Kidney (tissue), 13 donors: ENCODE measurements at regions not wholly inside any gene's neighbourhood (a gene's known extent, or its start where the extent isn't known, plus 50 kb on each side); places are given as distances from the start of the nearest gene placed in this dataset.

Experiments
- DNase-seq, 5 donors: peaks; one replicate each; pipeline ENCODE4 v3.0.0-alpha.2; 2013 to 2020
- FAIRE-seq: peaks from 2 replicates; lab custom pipeline; 2012; peaks lifted over from hg19 to GRCh38; lab: Jason Lieb, UNC
- H3K27ac ChIP-seq, 2 donors: one replicate each; pipeline ENCODE4 v1.7.0; 2013; ENCODE audit warnings: low read depth in 2 of 2, low read length in 2 of 2, inconsistent platforms in 1 of 2
- H3K27me3 ChIP-seq: one replicate; pipeline ENCODE4 v1.7.1; 2013; ENCODE audit warnings: low read length, inconsistent platforms; ENCODE audit not compliant: control insufficient read depth, insufficient read depth
- H3K36me3 ChIP-seq, 3 donors: one replicate each; pipeline versions ENCODE4 v1.7.0 to v1.7.1; 2013; ENCODE audit warnings: low read length in 3 of 3, control low read depth in 1 of 3, inconsistent platforms in 1 of 3; ENCODE audit not compliant: insufficient read depth in 3 of 3, control insufficient read depth in 2 of 3
- H3K4me1 ChIP-seq, 3 donors: one replicate each; pipeline versions ENCODE4 v1.7.0 to v1.7.1; 2013; ENCODE audit warnings: low read length in 3 of 3, inconsistent platforms in 1 of 3, low read depth in 1 of 3; ENCODE audit not compliant: control insufficient read depth in 2 of 3, insufficient read depth in 2 of 3
- H3K4me3 ChIP-seq, 3 donors: one replicate each; pipeline versions ENCODE4 v1.7.0 to v1.8.1; 2013; ENCODE audit warnings: low read length in 3 of 3, control low read depth in 1 of 3, inconsistent platforms in 1 of 3
- H3K9ac ChIP-seq, 3 donors: one replicate each; pipeline versions ENCODE4 v1.7.0 to v1.7.1; 2013; ENCODE audit warnings: low read length in 3 of 3, control low read depth in 1 of 3, inconsistent platforms in 1 of 3
- H3K9me3 ChIP-seq, 3 donors: one replicate each; pipeline versions ENCODE4 v1.7.0 to v1.7.1; 2013; ENCODE audit warnings: low read length in 3 of 3, control low read depth in 1 of 3, inconsistent platforms in 1 of 3; ENCODE audit not compliant: control insufficient read depth in 2 of 3, insufficient read depth in 1 of 3
- intact Hi-C: fragments of 100-400 bp; cut with DNase I; formaldehyde crosslinking; loops from one replicate; pipeline ENCODE4 v1.11.1; 2022
- TF ChIP-seq, protein P1 (sequence below): IDR thresholded peaks from 3 replicates; pipeline ENCODE4 v1.5.1; 2012; ENCODE audit warnings: mild to moderate bottlenecking, moderate library complexity, borderline replicate concordance; ENCODE audit not compliant: insufficient read depth; ENCODE audit errors: extremely low read depth
- donor health status: control.
- donor health status: control.
- donor health status: control.
- donor health status: control.
- donor health status: control.
- donor health status: DM: yes; HTN: yes; CAD: no.
- donor health status: Normal renal cell carcinoma (clear cell type).

- Histone ChIP-seq H3K4me3 (no peak overlapping the region), H3K9ac (no peak overlapping the region), H3K9me3 (no peaks in the 10 kb centered on the region), H3K27ac (no peak overlapping the region), H3K36me3 (no peaks in the 10 kb centered on the region), H3K4me1 (no peaks in the 10 kb centered on the region), H3K27me3 (no peaks in the 10 kb centered on the region)
- no peak for DNase-seq
- intact Hi-C loops: no loop called here
- TF ChIP-seq, protein P1, sequence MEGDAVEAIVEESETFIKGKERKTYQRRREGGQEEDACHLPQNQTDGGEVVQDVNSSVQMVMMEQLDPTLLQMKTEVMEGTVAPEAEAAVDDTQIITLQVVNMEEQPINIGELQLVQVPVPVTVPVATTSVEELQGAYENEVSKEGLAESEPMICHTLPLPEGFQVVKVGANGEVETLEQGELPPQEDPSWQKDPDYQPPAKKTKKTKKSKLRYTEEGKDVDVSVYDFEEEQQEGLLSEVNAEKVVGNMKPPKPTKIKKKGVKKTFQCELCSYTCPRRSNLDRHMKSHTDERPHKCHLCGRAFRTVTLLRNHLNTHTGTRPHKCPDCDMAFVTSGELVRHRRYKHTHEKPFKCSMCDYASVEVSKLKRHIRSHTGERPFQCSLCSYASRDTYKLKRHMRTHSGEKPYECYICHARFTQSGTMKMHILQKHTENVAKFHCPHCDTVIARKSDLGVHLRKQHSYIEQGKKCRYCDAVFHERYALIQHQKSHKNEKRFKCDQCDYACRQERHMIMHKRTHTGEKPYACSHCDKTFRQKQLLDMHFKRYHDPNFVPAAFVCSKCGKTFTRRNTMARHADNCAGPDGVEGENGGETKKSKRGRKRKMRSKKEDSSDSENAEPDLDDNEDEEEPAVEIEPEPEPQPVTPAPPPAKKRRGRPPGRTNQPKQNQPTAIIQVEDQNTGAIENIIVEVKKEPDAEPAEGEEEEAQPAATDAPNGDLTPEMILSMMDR: no peak
- FAIRE-seq: no peak
These were observed 849.9 kb downstream of the MAT2B start for GRCh38 chr5:164355267-164355830.

GRCh38 chr5:164356790-164357189 lies 851.4 kb downstream of the MAT2B start:
- no peaks in the 10 kb centered on the region for H3K9me3 ChIP-seq
- H3K4me1 ChIP-seq: no peaks in the 10 kb centered on the region
- intact Hi-C loops: no loop called here
- no peaks in the 10 kb centered on the region for H3K36me3 ChIP-seq
- H3K9ac ChIP-seq: no peak overlapping the region
- no peak overlapping the region for H3K4me3 ChIP-seq
- no peak overlapping the region for H3K27ac ChIP-seq
- TF ChIP-seq, protein P1: no peak
- FAIRE-seq (no peak), DNase-seq (no peak)
- no peaks in the 10 kb centered on the region for H3K27me3 ChIP-seq

GRCh38 chr5:164357395-164358033 lies 852.1 kb downstream of the MAT2B start:
- TF ChIP-seq, protein P1: no peak
- H3K27me3 ChIP-seq: no peaks in the 10 kb centered on the region
- no peaks in the 10 kb centered on the region for H3K36me3 ChIP-seq
- no peaks in the 10 kb centered on the region for H3K4me1 ChIP-seq
- no peak overlapping the region for H3K4me3 ChIP-seq
- H3K27ac ChIP-seq: no peak overlapping the region
- no peak overlapping the region for H3K9ac ChIP-seq
- no peaks in the 10 kb centered on the region for H3K9me3 ChIP-seq
- intact Hi-C loops: no loop called here
- no peak for DNase-seq
- no peak for FAIRE-seq
